H9 (cell line): ENCODE measurements at regions not wholly inside any gene's neighbourhood (a gene's known extent, or its start where the extent isn't known, plus 50 kb on each side); places are given as distances from the start of the nearest gene placed in this dataset.

Experiments
- DNase-seq: peaks from one replicate; pipeline ENCODE4 v3.0.0-alpha.2; 2017
- H2AFZ ChIP-seq: one replicate; pipeline ENCODE4 v1.6.1; 2013; ENCODE audit warnings: mild to moderate bottlenecking, low read length, control low read depth, moderate library complexity
- H2AK5ac ChIP-seq: 2 replicates; pipeline ENCODE4 v1.6.1; 2013; ENCODE audit warnings: low read length, control low read depth, mixed read lengths; ENCODE audit not compliant: insufficient read length
- H2BK120ac ChIP-seq: one replicate; pipeline ENCODE4 v1.6.1; 2013; ENCODE audit warnings: low read depth, mild to moderate bottlenecking, low read length, control low read depth, inconsistent platforms; ENCODE audit not compliant: poor library complexity, severe bottlenecking
- H2BK12ac ChIP-seq: 2 replicates; pipeline ENCODE4 v1.6.1; 2013; ENCODE audit warnings: low read length, control low read depth, mixed read lengths, low read depth; ENCODE audit not compliant: insufficient read length
- H2BK15ac ChIP-seq: 2 replicates; pipeline ENCODE4 v1.6.1; 2013; ENCODE audit warnings: low read depth, low read length, control low read depth
- H2BK20ac ChIP-seq: one replicate; pipeline ENCODE4 v1.6.1; 2013; ENCODE audit warnings: low read depth, mild to moderate bottlenecking, low read length, control low read depth, inconsistent platforms; ENCODE audit not compliant: poor library complexity, severe bottlenecking
- H2BK5ac ChIP-seq: 2 replicates; pipeline ENCODE4 v1.6.1; 2013; ENCODE audit warnings: low read length, control low read depth, mixed read lengths; ENCODE audit not compliant: insufficient read length
- H3K14ac ChIP-seq: 2 replicates; pipeline ENCODE4 v1.6.1; 2013; ENCODE audit warnings: low read length, control low read depth; ENCODE audit not compliant: insufficient read depth
- H3K18ac ChIP-seq: 2 replicates; pipeline ENCODE4 v1.6.1; 2013; ENCODE audit warnings: low read depth, mild to moderate bottlenecking, mixed read lengths, low read length, control low read depth; ENCODE audit not compliant: insufficient read length
- H3K23ac ChIP-seq: 2 replicates; pipeline ENCODE4 v1.6.1; 2013; ENCODE audit warnings: low read length, control low read depth, mixed read lengths, low read depth; ENCODE audit not compliant: insufficient read length
- H3K23me2 ChIP-seq: 2 replicates; pipeline ENCODE4 v1.6.1; 2013; ENCODE audit warnings: low read depth, mild to moderate bottlenecking, mixed read lengths, low read length, control low read depth; ENCODE audit not compliant: insufficient read length, poor library complexity, severe bottlenecking
- H3K27ac ChIP-seq: 2 replicates; pipeline ENCODE4 v1.5.1; 2013; ENCODE audit warnings: low read length, control low read depth, mixed read lengths, low read depth; ENCODE audit not compliant: insufficient read length
- H3K27me3 ChIP-seq: 2 replicates; pipeline ENCODE4 v1.6.1; 2013; ENCODE audit warnings: low read length, control low read depth, inconsistent platforms; ENCODE audit not compliant: insufficient read depth
- H3K4ac ChIP-seq: 2 replicates; pipeline ENCODE4 v1.6.1; 2013; ENCODE audit warnings: low read depth, mild to moderate bottlenecking, control low read depth, inconsistent platforms, low read length, moderate library complexity
- H3K4me1 ChIP-seq: 2 replicates; pipeline ENCODE4 v1.6.1; 2013; ENCODE audit warnings: low read length, control low read depth, inconsistent platforms; ENCODE audit not compliant: insufficient read depth
- H3K4me2 ChIP-seq: 2 replicates; pipeline ENCODE4 v1.6.1; 2013; ENCODE audit warnings: low read length, control low read depth, mixed read lengths; ENCODE audit not compliant: insufficient read length, insufficient read depth
- H3K56ac ChIP-seq: 2 replicates; pipeline ENCODE4 v1.6.1; 2013; ENCODE audit warnings: low read depth, mild to moderate bottlenecking, mixed read lengths, low read length, control low read depth; ENCODE audit not compliant: insufficient read length
- H3K79me1 ChIP-seq: 2 replicates; pipeline ENCODE4 v1.6.1; 2013; ENCODE audit warnings: low read depth, mild to moderate bottlenecking, moderate library complexity, low read length, control low read depth, inconsistent platforms; ENCODE audit not compliant: insufficient read depth, poor library complexity, severe bottlenecking
- H3K79me2 ChIP-seq: 2 replicates; pipeline ENCODE4 v1.6.1; 2013; ENCODE audit warnings: low read length, control low read depth, inconsistent platforms; ENCODE audit not compliant: insufficient read depth
- H3K9ac ChIP-seq: 2 replicates; pipeline ENCODE4 v1.6.1; 2013; ENCODE audit warnings: low read length, control low read depth, mixed read lengths; ENCODE audit not compliant: insufficient read length; ENCODE audit errors: extremely low read depth
- H3K9me3 ChIP-seq: one replicate; pipeline ENCODE4 v1.6.1; 2013; ENCODE audit warnings: low read depth, low read length, inconsistent platforms; ENCODE audit not compliant: control insufficient read depth
- H3T11ph ChIP-seq: one replicate; pipeline ENCODE4 v1.6.1; 2013; ENCODE audit warnings: mild to moderate bottlenecking, low read length, control low read depth, inconsistent platforms
- H4K20me1 ChIP-seq: one replicate; pipeline ENCODE4 v1.6.1; 2013; ENCODE audit not compliant: control insufficient read depth, insufficient read length, insufficient read depth
- H4K5ac ChIP-seq: 2 replicates; pipeline ENCODE4 v1.6.1; 2013; ENCODE audit warnings: low read depth, mild to moderate bottlenecking, mixed read lengths, low read length, control low read depth; ENCODE audit not compliant: insufficient read length
- H4K8ac ChIP-seq: replicated peaks from 2 replicates; pipeline ENCODE4 v1.6.1; 2013; ENCODE audit warnings: low read length, control low read depth, mixed read lengths, low read depth; ENCODE audit not compliant: insufficient read length
- H4K91ac ChIP-seq: 2 replicates; pipeline ENCODE4 v1.6.1; 2013; ENCODE audit warnings: low read depth, mild to moderate bottlenecking, moderate library complexity, mixed read lengths, low read length, control low read depth; ENCODE audit not compliant: insufficient read length
- H3K27ac Mint-ChIP-seq, 3 experiments: 2 replicates in 2 of 3; 3 replicates in 1 of 3; pipeline ENCODE4 v1.8.0; 2020 to 2021; ENCODE audit warnings: mixed read lengths in 3 of 3, mild to moderate bottlenecking in 1 of 3, moderate library complexity in 1 of 3
- H3K27me3 Mint-ChIP-seq: 2 replicates; pipeline ENCODE4 v1.8.0; 2021; ENCODE audit warnings: low read depth, mild to moderate bottlenecking, moderate library complexity, mixed read lengths
- H3K36me3 Mint-ChIP-seq, 3 experiments: 2 replicates in 2 of 3; 3 replicates in 1 of 3; pipeline ENCODE4 v1.8.0; 2020 to 2021; ENCODE audit warnings: low read depth in 3 of 3, mixed read lengths in 3 of 3; ENCODE audit not compliant: insufficient read depth in 1 of 3
- H3K4me1 Mint-ChIP-seq, 2 experiments: 2 replicates each; pipeline ENCODE4 v1.8.0; 2020; ENCODE audit warnings: mixed read lengths in 2 of 2
- H3K4me3 Mint-ChIP-seq, 2 experiments: 2 replicates in 1 of 2; 3 replicates in 1 of 2; pipeline ENCODE4 v1.8.0; 2020 to 2021; ENCODE audit warnings: mild to moderate bottlenecking in 2 of 2, mixed read lengths in 2 of 2, moderate library complexity in 1 of 2
- H3K9me3 Mint-ChIP-seq, 2 experiments: 2 replicates in 1 of 2; 3 replicates in 1 of 2; pipeline ENCODE4 v1.8.0; 2020; ENCODE audit warnings: mild to moderate bottlenecking in 2 of 2, mixed read lengths in 2 of 2, moderate library complexity in 1 of 2
- CTCF ChIP-seq: fragments of 200-600 bp; sonication (generic); conservative IDR thresholded peaks from 3 replicates; pipeline ENCODE4 v1.8.0; 2021; ENCODE audit warnings: antibody characterized with exemption, mild to moderate bottlenecking
- WGBS: extraction: QIAGEN DNeasy Blood & Tissue Kit; methylation state at CpG from one replicate; pipeline ENCODE4 v1.1.7; 2013; ENCODE audit warnings: missing lambda C conversion rate, low lambda C conversion rate, mixed read lengths; ENCODE audit not compliant: insufficient read length; ENCODE audit errors: extremely low coverage; 5-methylcytosine and 5-hydroxymethylcytosine counted together

- no peaks in the 10 kb centered on the region for H3K79me2 ChIP-seq
- H3K14ac ChIP-seq: no peak overlapping the region
- H4K91ac ChIP-seq: no peak overlapping the region
- no peaks in the 10 kb centered on the region for H3K27me3 ChIP-seq
- no peak overlapping the region for H3K27ac Mint-ChIP-seq
- no peak overlapping the region for H2BK15ac ChIP-seq
- H2BK20ac ChIP-seq: no peak overlapping the region
- H3K36me3 Mint-ChIP-seq: no peaks in the 10 kb centered on the region
- no peaks in the 10 kb centered on the region for H3K4me1 ChIP-seq
- no peak overlapping the region for H4K5ac ChIP-seq
- no peak overlapping the region for H3K9ac ChIP-seq
- no peaks in the 10 kb centered on the region for H3K4me1 Mint-ChIP-seq
- TF ChIP-seq CTCF: no peak
- no peak overlapping the region for H2AK5ac ChIP-seq
- no peak overlapping the region for H3K4me2 ChIP-seq
- WGBS: no CpG with 5 or more reads among the region's 2 CpGs
- H3K9me3 Mint-ChIP-seq: no peaks in the 10 kb centered on the region
- H3K23ac ChIP-seq: no peak overlapping the region
- no peak overlapping the region for H2BK5ac ChIP-seq
- H3K56ac ChIP-seq: no peak overlapping the region
- no peak overlapping the region for H3T11ph ChIP-seq
- H4K20me1 ChIP-seq: no peaks in the 10 kb centered on the region
- DNase-seq: no peak
- no peak overlapping the region for H3K4me3 Mint-ChIP-seq
- H3K18ac ChIP-seq: no peak overlapping the region
- H2BK120ac ChIP-seq: no peak overlapping the region
- no peak overlapping the region for H3K27ac ChIP-seq
- H2AFZ ChIP-seq: no peak overlapping the region
- no peaks in the 10 kb centered on the region for H3K79me1 ChIP-seq
- no peaks in the 10 kb centered on the region for H3K27me3 Mint-ChIP-seq
- H2BK12ac ChIP-seq: no peak overlapping the region
- H3K23me2 ChIP-seq: no peaks in the 10 kb centered on the region
- no peak overlapping the region for H4K8ac ChIP-seq
- H3K9me3 ChIP-seq: no peaks in the 10 kb centered on the region
- H3K4ac ChIP-seq: no peak overlapping the region
These were observed 484.5 kb upstream of the ZNF804A start for GRCh38 chr2:184113696-184114403.
